Spinal cord (tissue), 9 donors: ENCODE measurements at regions not wholly inside any gene's neighbourhood (a gene's known extent, or its start where the extent isn't known, plus 50 kb on each side); places are given as distances from the start of the nearest gene placed in this dataset.

Experiments used
- DNase-seq, 6 donors: peaks; one replicate each; pipeline versions ENCODE4 v3.0.0 to v3.0.0-alpha.2; 2013 to 2015; ENCODE audit warnings: low spot score in 6 of 6, low read depth in 4 of 6
- H3K27ac ChIP-seq: one replicate; pipeline ENCODE4 v1.5.1; 2013; ENCODE audit warnings: low read depth, low read length, control low read depth
- H3K27me3 ChIP-seq: one replicate; pipeline ENCODE4 v1.6.1; 2013; ENCODE audit warnings: low read length; ENCODE audit not compliant: control insufficient read depth, insufficient read depth
- H3K36me3 ChIP-seq: one replicate; pipeline ENCODE4 v1.6.1; 2013; ENCODE audit warnings: low read length; ENCODE audit not compliant: control insufficient read depth, insufficient read depth
- H3K4me1 ChIP-seq: one replicate; pipeline ENCODE4 v1.6.1; 2013; ENCODE audit warnings: low read length; ENCODE audit not compliant: control insufficient read depth, insufficient read depth
- H3K4me3 ChIP-seq: one replicate; pipeline ENCODE4 v1.5.1; 2013; ENCODE audit warnings: low read depth, low read length, control low read depth
- H3K9me3 ChIP-seq: one replicate; pipeline ENCODE4 v1.6.1; 2013; ENCODE audit warnings: low read length; ENCODE audit not compliant: control insufficient read depth, insufficient read depth
- WGBS: methylation state at CpG from one replicate; pipeline ENCODE4 v1.1.5; 2013; ENCODE audit warnings: missing lambda C conversion rate; ENCODE audit not compliant: insufficient coverage; 5-methylcytosine and 5-hydroxymethylcytosine counted together
- donor health status: healthy.

DNA sequence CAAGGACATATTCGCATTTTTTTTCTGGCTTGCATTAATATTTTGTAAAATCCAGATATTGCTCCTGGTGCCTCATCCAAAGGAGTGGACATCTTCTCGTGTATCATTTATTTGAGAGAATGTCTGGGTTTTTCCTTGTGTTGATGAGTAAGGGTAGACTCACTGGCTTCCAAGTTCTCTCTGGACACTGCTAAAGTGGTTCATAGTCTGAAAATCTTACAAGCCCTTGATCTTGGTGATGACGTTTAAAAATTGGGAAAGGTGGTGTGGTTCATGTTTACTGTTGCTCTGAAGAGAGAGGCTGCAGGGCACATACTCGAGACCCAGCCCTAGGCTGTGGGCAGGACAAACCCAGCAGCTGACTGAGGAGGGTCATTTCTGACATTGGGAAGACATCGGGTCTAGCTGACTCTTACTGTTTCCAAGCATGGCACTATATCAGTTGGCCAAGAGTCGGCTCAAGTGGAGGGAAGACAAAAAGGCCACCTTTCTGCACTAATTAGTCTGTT is 296.2 kb downstream of the LMX1A start:
- 80% methylated on average over 5 of the region's 6 CpGs for WGBS
- Histone ChIP-seq H3K27me3 (no peaks in the 10 kb centered on the region), H3K27ac (no peak overlapping the region), H3K9me3 (no peaks in the 10 kb centered on the region), H3K36me3 (no peaks in the 10 kb centered on the region), H3K4me3 (no peak overlapping the region), H3K4me1 (no peaks in the 10 kb centered on the region)
- DNase-seq = no peak

- no peaks in the 10 kb centered on the region for H3K4me1 ChIP-seq
- H3K36me3 ChIP-seq = no peaks in the 10 kb centered on the region
- no peak for DNase-seq
- no peak overlapping the region for H3K4me3 ChIP-seq
- no peak overlapping the region for H3K27ac ChIP-seq
- no peaks in the 10 kb centered on the region for H3K27me3 ChIP-seq
- no peaks in the 10 kb centered on the region for H3K9me3 ChIP-seq
- 100% methylated on average over 1 of the region's 3 CpGs for WGBS
Measured at GRCh38 chr1:165057956-165058355, 298.6 kb downstream of the LMX1A start.

- Histone ChIP-seq H3K9me3 (no peaks in the 10 kb centered on the region), H3K27me3 (no peaks in the 10 kb centered on the region), H3K27ac (no peak overlapping the region), H3K36me3 (no peaks in the 10 kb centered on the region), H3K4me3 (no peak overlapping the region), H3K4me1 (no peaks in the 10 kb centered on the region)
- 50% methylated on average over 2 of the region's 2 CpGs for WGBS
- no peak for DNase-seq
Measured at GRCh38 chr1:165056914-165057313, 299.6 kb downstream of the LMX1A start.

DNA sequence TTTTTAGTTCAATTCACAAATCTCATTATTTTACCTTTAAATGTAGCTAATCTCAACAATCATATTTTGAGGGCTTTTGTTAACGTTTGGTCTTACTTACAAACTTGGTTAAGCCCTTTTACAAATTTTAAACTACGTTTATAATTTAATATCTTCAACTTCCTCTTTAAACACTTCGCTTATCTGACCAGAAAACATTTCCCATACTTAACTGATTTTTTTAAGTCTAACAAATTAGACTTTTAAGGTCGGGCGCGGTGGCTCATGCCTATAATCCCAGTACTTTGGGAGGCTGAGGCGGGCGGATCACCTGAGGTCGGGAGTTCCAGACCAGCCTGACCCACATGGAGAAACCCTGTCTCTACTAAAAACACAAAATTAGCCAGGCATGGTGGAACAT is 300.9 kb downstream of the LMX1A start:
- Histone ChIP-seq H3K9me3 (no peaks in the 10 kb centered on the region), H3K27ac (no peak overlapping the region), H3K4me1 (no peaks in the 10 kb centered on the region), H3K27me3 (no peaks in the 10 kb centered on the region), H3K36me3 (no peaks in the 10 kb centered on the region), H3K4me3 (no peak overlapping the region)
- 93% methylated on average over 6 of the region's 9 CpGs for WGBS
- DNase-seq = no peak

DNA sequence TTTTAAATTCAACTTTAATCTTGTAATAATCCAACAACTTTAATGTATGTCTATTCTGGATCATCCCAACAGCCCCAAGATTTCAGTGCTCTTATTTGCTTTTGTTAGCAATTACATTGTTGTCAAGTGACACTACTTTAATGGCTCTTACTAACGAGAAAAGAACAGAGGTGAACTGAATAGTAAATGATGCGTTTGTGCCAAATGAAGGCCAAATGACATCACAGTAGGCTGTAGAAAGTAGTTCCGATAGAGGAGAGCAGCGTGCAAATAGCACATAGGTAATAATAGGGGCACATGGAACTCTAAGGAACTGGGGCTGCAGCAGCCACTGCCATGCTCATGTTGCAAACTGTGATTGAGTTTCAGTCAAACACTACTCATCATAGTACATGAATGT is 301.9 kb downstream of the LMX1A start:
- peak in 1 of 6 donors; percentile 70 for DNase-seq
- no peak overlapping the region for H3K27ac ChIP-seq
- WGBS = 24% methylated on average over 4 of the region's 4 CpGs
- H3K9me3 ChIP-seq = no peaks in the 10 kb centered on the region
- no peaks in the 10 kb centered on the region for H3K36me3 ChIP-seq
- no peak overlapping the region for H3K4me3 ChIP-seq
- no peaks in the 10 kb centered on the region for H3K4me1 ChIP-seq
- no peaks in the 10 kb centered on the region for H3K27me3 ChIP-seq

DNA sequence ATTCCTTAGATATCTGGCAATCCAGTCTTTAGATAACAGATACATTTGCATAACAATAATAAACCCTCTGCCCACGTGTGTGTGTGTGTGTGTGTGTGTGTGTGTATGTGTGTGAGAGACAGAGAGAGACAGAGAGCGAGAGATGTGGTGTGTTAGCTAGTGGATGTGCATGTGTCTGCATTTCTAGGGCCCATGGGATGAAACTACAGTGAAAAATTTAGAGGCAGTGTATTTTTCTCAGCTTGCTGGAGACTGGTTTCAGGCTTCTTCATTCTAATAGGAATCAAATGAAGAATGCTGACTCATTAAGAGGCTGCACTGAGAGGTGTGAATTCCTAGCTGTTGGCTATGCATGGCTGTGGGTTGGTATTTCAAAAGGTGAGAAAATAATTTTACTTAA is 303.2 kb downstream of the LMX1A start:
- no peak overlapping the region for H3K4me3 ChIP-seq
- WGBS = 55% methylated on average over 1 of the region's 2 CpGs
- peak in 2 of 6 donors; percentile 23 to 60 for DNase-seq

GRCh38 chr1:165052936-165053335 is 303.6 kb downstream of the LMX1A start:
- no peak overlapping the region for H3K27ac ChIP-seq
- peak in 1 of 6 donors; percentile 72 for DNase-seq
- WGBS = 14% methylated on average over 1 of the region's 4 CpGs

More for the DNA sequence above, 303.2 kb downstream of the LMX1A start:
- peaks cover 2% of the 10 kb centered on the region for H3K4me1 ChIP-seq
- H3K36me3 ChIP-seq = no peaks in the 10 kb centered on the region
- H3K27ac ChIP-seq = no peak overlapping the region
- no peaks in the 10 kb centered on the region for H3K27me3 ChIP-seq
- no peaks in the 10 kb centered on the region for H3K9me3 ChIP-seq

DNA sequence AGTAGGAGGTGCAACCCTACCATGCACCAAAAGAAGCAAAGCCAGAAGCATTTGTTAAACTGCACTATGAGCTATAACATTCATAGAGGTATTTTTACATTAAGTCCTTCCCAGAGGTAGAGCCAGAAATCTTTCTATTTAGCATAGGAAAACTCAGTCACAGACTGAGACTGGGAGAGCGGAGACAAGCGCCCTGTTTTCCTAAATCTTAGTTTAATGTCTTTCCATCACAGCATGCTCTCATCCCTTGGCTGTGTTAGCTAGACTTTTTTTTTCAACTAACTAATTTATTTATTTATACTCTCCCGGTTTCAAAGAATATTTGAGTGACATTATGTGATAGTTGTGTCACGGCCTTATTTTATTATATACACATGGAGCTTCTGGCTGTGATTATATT is 304.1 kb downstream of the LMX1A start:
- no CpG with 5 or more reads among the region's 4 CpGs for WGBS
- Histone ChIP-seq H3K9me3 (no peaks in the 10 kb centered on the region), H3K4me1 (peaks cover 3% of the 10 kb centered on the region), H3K27me3 (no peaks in the 10 kb centered on the region), H3K36me3 (no peaks in the 10 kb centered on the region), H3K27ac (no peak overlapping the region), H3K4me3 (no peak overlapping the region)
- DNase-seq = peak in 1 of 6 donors; percentile 69

More at GRCh38 chr1:165052936-165053335, 303.6 kb downstream of the LMX1A start:
- Histone ChIP-seq H3K9me3 (no peaks in the 10 kb centered on the region), H3K27me3 (no peaks in the 10 kb centered on the region), H3K4me3 (no peak overlapping the region), H3K36me3 (no peaks in the 10 kb centered on the region), H3K4me1 (peaks cover 3% of the 10 kb centered on the region)

DNA sequence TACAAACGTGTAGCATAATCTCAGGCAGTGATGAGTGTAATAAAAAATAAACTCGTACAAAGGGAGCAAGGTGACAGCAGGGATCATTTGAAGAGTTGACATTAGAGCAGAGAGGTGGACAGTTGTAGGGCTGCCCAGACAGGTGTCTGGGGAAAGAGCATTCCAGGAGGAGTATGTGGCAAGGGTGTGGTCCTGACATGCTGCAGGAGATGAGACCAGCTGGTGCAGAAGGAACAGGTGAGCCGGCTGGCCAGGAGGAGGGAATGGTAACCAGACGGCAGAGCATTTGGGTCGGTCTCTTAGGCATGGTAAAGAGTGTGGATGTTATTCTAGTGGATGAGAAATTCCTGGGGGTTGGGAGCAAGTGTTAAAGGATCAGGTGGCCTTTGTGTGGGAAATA is 306.3 kb downstream of the LMX1A start:
- Histone ChIP-seq H3K9me3 (no peaks in the 10 kb centered on the region), H3K4me1 (peaks cover 3% of the 10 kb centered on the region), H3K36me3 (no peaks in the 10 kb centered on the region), H3K4me3 (no peak overlapping the region), H3K27me3 (no peaks in the 10 kb centered on the region), H3K27ac (no peak overlapping the region)
- no peak for DNase-seq
- 90% methylated on average over 5 of the region's 5 CpGs for WGBS

DNA sequence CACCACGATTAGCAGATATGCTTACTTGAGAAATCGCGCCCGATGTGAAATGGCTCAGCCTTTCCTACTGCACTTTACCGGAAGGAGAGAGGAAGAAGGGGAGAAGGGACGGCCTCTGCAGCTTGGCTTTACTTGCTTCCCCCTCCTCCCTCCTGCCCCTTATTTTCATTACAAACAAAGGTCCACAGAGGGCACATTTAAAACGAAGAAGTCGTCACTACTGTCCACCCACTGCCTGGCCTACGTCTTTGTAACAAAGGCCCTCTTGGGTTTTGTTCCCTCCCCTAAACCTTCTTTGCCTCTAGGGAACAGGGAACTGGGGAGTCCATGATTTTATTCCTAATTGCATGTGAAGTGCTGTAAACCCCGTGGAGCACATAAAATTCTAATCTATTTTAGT is 308.5 kb downstream of the LMX1A start:
- no peak overlapping the region for H3K4me3 ChIP-seq
- no peak for DNase-seq
- no peaks in the 10 kb centered on the region for H3K36me3 ChIP-seq
- no peaks in the 10 kb centered on the region for H3K27me3 ChIP-seq
- peaks cover 3% of the 10 kb centered on the region for H3K4me1 ChIP-seq
- H3K27ac ChIP-seq = no peak overlapping the region
- no peaks in the 10 kb centered on the region for H3K9me3 ChIP-seq
- 16% methylated on average over 7 of the region's 10 CpGs for WGBS
